Medulla oblongata (tissue), 1 donor: ENCODE measurements at regions not wholly inside any gene's neighbourhood (a gene's known extent, or its start where the extent isn't known, plus 50 kb on each side); places are given as distances from the start of the nearest gene placed in this dataset.
"Not testable (repeated sequence)": the region's sequence is repeated elsewhere in the genome, so short reads cannot be mapped to it uniquely, and the experiment has no call there.

Source experiments
- DNase-seq: peaks from one replicate; pipeline ENCODE4 v3.0.0-alpha.2; 2015; ENCODE audit errors: extremely low spot score

DNA sequence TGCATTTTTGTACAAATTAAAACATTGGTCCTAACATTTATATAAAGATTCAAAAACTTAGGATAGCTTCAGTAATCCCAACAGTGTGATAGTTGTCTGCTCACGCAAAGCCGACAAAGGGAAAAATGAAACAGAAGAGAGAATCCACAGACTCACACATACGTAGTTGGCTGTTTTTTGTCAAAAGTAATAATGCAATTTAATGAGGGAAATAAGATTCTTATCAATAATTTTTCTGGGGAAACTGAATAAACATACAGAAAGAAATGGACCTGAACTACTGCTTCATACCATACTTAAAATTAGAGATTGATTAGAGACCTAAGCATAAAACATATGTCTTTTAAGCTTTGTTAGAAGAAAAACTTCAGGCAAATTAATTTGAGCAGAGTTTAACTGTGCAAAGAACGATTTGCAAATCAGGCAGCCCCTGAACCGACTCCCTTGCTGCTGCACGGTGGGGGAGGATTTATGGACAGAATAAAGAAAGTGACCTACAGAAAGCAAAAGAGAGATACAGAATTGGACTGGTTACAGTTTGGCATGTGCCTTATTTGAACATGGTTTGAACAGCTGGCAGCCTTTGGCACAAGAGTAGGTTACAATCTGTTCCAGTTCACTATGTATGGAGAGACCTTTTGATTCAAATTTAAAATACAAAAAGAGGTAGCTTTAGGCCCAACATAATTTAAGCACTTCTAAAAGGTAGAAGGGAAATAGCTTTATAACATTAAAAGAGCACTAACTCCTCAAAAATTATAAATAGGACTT lies 64.9 kb upstream of the CTSV start:
- DNase-seq: not testable (repeated sequence)

DNA sequence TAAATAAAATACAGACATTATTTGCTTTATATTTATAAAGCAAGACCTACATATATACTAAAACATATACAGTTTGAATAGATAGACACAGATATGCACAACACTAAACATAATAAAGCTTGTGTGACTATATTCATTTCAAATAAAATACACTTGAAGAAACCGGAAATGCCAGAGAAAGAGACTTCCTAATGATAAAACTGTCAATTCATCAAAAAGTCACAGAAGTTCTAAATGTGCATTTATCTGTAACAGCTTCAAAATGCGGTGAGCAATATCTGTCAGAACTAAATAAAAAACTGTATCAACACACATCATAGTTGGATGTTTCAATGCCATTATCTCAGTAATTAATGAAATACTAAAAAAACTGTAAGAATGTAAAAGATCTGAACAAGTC lies 60.6 kb upstream of the CTSV start:
- not testable (repeated sequence) for DNase-seq

DNA sequence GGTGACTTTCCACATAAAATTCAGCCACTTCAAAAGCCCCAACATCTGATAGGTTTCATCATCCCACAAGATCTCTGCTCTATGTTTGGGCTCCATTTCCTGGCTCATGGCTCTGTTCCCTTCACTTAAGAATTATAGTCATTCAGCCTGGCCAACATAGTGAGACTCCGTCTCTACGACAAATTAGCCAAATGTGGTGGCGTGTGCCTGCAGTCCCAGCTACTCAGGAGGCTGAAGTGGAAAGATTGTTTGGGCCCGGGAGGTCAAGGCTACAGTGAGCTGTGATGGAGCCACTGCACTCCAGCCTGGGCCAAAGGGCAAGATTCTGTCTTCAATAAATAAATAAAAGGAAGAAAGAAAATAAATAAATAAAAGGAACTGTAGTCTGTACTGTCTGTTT lies 57.9 kb upstream of the CTSV start:
- DNase-seq: no peak

DNA sequence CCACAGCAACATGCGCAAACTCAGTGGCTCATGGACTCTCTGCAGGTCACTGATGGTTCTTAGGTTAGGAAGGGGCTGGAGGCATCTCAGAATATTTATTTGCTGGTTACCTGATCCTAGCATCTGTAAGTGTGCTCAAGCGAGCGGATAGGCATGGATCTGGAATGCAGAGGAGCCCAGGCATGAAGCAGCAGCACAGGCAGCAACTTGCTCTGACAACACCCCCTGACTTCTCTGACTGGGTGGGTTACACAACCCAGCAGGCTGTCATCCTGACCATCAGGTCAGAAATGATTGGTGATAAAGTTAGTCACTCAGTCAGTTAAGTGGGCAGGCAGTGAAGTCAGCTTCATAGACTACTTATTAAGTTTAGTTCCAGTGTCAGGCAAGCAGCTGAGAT lies 50.4 kb upstream of the CTSV start:
- not testable (repeated sequence) for DNase-seq
